ENCODE measurements at regions not wholly inside any gene's neighbourhood (a gene's known extent, or its start where the extent isn't known, plus 50 kb on each side); places are given as distances from the start of the nearest gene placed in this dataset.
"Not testable (repeated sequence)": the region's sequence is repeated elsewhere in the genome, so short reads cannot be mapped to it uniquely, and the experiment has no call there.

GRCh38 chrX:1137531-1137930 is 74.9 kb downstream of the CRLF2 start (continued):
- TF ChIP-seq CBX5 (IDR thresholded peaks at IDR 0.05; ENCODE audit: low read depth, low read length) (no peak), NANOG (IDR thresholded peaks at IDR 0.05; ENCODE audit: insufficient read depth, low read depth, low read length, poor library complexity, severe bottlenecking) (no peak), JUN (IDR thresholded peaks at IDR 0.05; ENCODE audit: low read depth, low read length) (no peak)

GRCh38 chrX:1136582-1136981 is 75.9 kb downstream of the CRLF2 start:
- 100% methylated on average over 6 of the region's 8 CpGs; no CpG with 5 or more reads in 1 of the 2 experiments for WGBS, 2 experiments (ENCODE audit: extremely low coverage in 1 of 2, insufficient coverage in 1 of 2, insufficient read length in 1 of 2, insufficient replicate concordance in 2 of 2, low coverage in 1 of 2, low lambda C conversion rate in 2 of 2, missing lambda C conversion rate in 1 of 2)
- not testable (repeated sequence) for FAIRE-seq

More at GRCh38 chrX:1136582-1136981, 75.9 kb downstream of the CRLF2 start:
- H3K27me3 ChIP-seq (replicated peaks in 1 of 4; ENCODE audit: control insufficient read depth in 3 of 4, extremely low read depth in 1 of 4, insufficient read depth in 3 of 4, low read length in 3 of 4); H3K9me3 ChIP-seq (ENCODE audit: insufficient read depth in 2 of 2, low read depth in 1 of 2, low read length in 1 of 2); H4K5ac ChIP-seq (ENCODE audit: insufficient read length, low read depth, low read length); H3K27ac ChIP-seq (ENCODE audit: low read depth, low read length); H3K4me3 ChIP-seq (ENCODE audit: extremely low read depth in 1 of 4, insufficient read depth in 2 of 4, low read depth in 3 of 4, low read length in 4 of 4); POLR2A ChIA-PET (ENCODE audit: partially characterized antibody); H3K4me2 ChIP-seq (ENCODE audit: insufficient read depth in 1 of 2, low read depth in 2 of 2, low read length in 2 of 2); H3K18ac ChIP-seq (ENCODE audit: extremely low read depth, low read length); H3K14ac ChIP-seq (ENCODE audit: insufficient read length); H2AK5ac ChIP-seq (ENCODE audit: low read depth, low read length); H3K4me1 ChIP-seq (replicated peaks in 1 of 4; ENCODE audit: control insufficient read depth in 3 of 4, insufficient read depth in 4 of 4, low read length in 3 of 4); H3K23me2 ChIP-seq (ENCODE audit: low read depth, low read length); H2BK120ac ChIP-seq (replicated peaks; ENCODE audit: low read depth, low read length); H4K91ac ChIP-seq (replicated peaks; ENCODE audit: insufficient read length, low read length); H3K4ac ChIP-seq (replicated peaks; ENCODE audit: insufficient read length, low read depth, low read length); H3K23ac ChIP-seq (ENCODE audit: insufficient read length); H3K36me3 ChIP-seq (ENCODE audit: control insufficient read depth in 2 of 4, insufficient read depth in 4 of 4, low read length in 3 of 4); H3K79me1 ChIP-seq (ENCODE audit: low read depth, low read length); H2AFZ ChIP-seq (ENCODE audit: low read length); H4K8ac ChIP-seq (ENCODE audit: extremely low read depth, insufficient read depth, low read length); H2BK20ac ChIP-seq (ENCODE audit: low read length); H2BK5ac ChIP-seq (ENCODE audit: low read depth, low read length); H2BK12ac ChIP-seq (ENCODE audit: low read depth, low read length); H4K20me1 ChIP-seq (replicated peaks in 1 of 2; ENCODE audit: control insufficient read depth in 1 of 2, insufficient read depth in 2 of 2, low read length in 2 of 2); H3K56ac ChIP-seq (replicated peaks; ENCODE audit: insufficient read length, low read depth, low read length); CTCF ChIA-PET (ENCODE audit: partially characterized antibody); H3K79me2 ChIP-seq (ENCODE audit: control insufficient read depth in 1 of 2, insufficient read depth in 2 of 2, low read length in 2 of 2); DNase-seq (ENCODE audit: low read depth in 1 of 2, low spot score in 2 of 2); H3K9ac ChIP-seq (replicated peaks in 1 of 4; ENCODE audit: extremely low read depth in 1 of 4, low read depth in 3 of 4, low read length in 3 of 4); H2BK15ac ChIP-seq (ENCODE audit: low read length): not testable (repeated sequence)

Data from H1 (cell line).